Body of pancreas (tissue), 4 donors: ENCODE measurements at regions not wholly inside any gene's neighbourhood (a gene's known extent, or its start where the extent isn't known, plus 50 kb on each side); places are given as distances from the start of the nearest gene placed in this dataset.

ENCODE experiments used
- ATAC-seq: fragments of 150-250 bp; one replicate; pipeline ENCODE4 v1.9.1; 2016
- DNase-seq, 4 donors: peaks; one replicate each; pipeline ENCODE4 v3.0.0-alpha.2; 2019
- H3K27ac ChIP-seq, 4 donors: fragments of 200-600 bp; sonication (generic); 1 replicate in 3 of 4; 2 replicates in 1 of 4; pipeline versions ENCODE4 v1.5.1 to v1.6.1; 2016 to 2019; ENCODE audit warnings: mild to moderate bottlenecking in 1 of 4, mixed read lengths in 1 of 4, moderate library complexity in 1 of 4
- H3K27me3 ChIP-seq, 2 donors: fragments of 200-600 bp; sonication (generic); one replicate each; pipeline ENCODE4 v1.6.0; 2016; ENCODE audit warnings: mild to moderate bottlenecking in 1 of 2
- H3K36me3 ChIP-seq, 2 donors: fragments of 200-600 bp; sonication (generic); replicated peaks in 1 of 2; 2 replicates each; pipeline ENCODE4 v1.5.1; 2016; ENCODE audit warnings: low read depth in 2 of 2; ENCODE audit not compliant: insufficient read depth in 1 of 2
- H3K4me1 ChIP-seq: fragments of 200-600 bp; sonication (generic); one replicate; pipeline ENCODE4 v1.6.0; 2016
- H3K4me3 ChIP-seq, 2 donors: fragments of 200-600 bp; sonication (generic); 1 replicate in 1 of 2; 2 replicates in 1 of 2; pipeline ENCODE4 v1.5.1; 2016 to 2019
- H3K9me3 ChIP-seq, 3 donors: fragments of 200-600 bp; sonication (generic); 1 replicate in 2 of 3; 2 replicates in 1 of 3; pipeline ENCODE4 v1.5.1; 2016
- CTCF ChIP-seq, 7 experiments: fragments of 450-650 bp in 4 of 7; fragments of 200-600 bp in 3 of 7; sonication (generic) in 3 of 7; IDR thresholded peaks; one replicate each; pipeline ENCODE4 v1.5.1; 2016 to 2019; ENCODE audit warnings: antibody characterized with exemption in 7 of 7
- POLR2A ChIP-seq, 3 donors: fragments of 450-650 bp; IDR thresholded peaks; one replicate each; pipeline ENCODE4 v1.6.1; 2016; ENCODE audit warnings: antibody characterized with exemption in 3 of 3, mild to moderate bottlenecking in 2 of 3
- WGBS, 2 donors: methylation state at CpG; one replicate each; pipeline ENCODE4 v1.1.5; 2017; 5-methylcytosine and 5-hydroxymethylcytosine counted together
- intact Hi-C: fragments of 100-400 bp; cut with DNase I; formaldehyde crosslinking; loops from one replicate; pipeline ENCODE4 v1.15.1; 2023

GRCh38 chr16:52650789-52651188 lies 103.8 kb upstream of the TOX3 start:
- DNase-seq (no peak), ATAC-seq (no peak)
- 55 to 67% methylated on average over 3 of the region's 3 CpGs for WGBS, 2 donors
- intact Hi-C loops, result no loop called here
- H3K4me3 ChIP-seq, result no peak overlapping the region
- no peaks in the 10 kb centered on the region for H3K36me3 ChIP-seq
- no peaks in the 10 kb centered on the region for H3K9me3 ChIP-seq
- no peak overlapping the region for H3K27ac ChIP-seq
- TF ChIP-seq CTCF (IDR thresholded peaks at IDR 0.05), result no peak
- TF ChIP-seq POLR2A (IDR thresholded peaks at IDR 0.05), result no peak
- H3K4me1 ChIP-seq, result no peaks in the 10 kb centered on the region
- H3K27me3 ChIP-seq, result no peaks in the 10 kb centered on the region

- intact Hi-C loops, result no loop called here
- DNase-seq (no peak), ATAC-seq (no peak)
- Histone ChIP-seq H3K27me3 (no peaks in the 10 kb centered on the region), H3K9me3 (no peaks in the 10 kb centered on the region), H3K4me1 (no peaks in the 10 kb centered on the region), H3K36me3 (no peaks in the 10 kb centered on the region), H3K27ac (no peak overlapping the region), H3K4me3 (no peak overlapping the region)
- 75 to 76% methylated on average over 3 of the region's 3 CpGs for WGBS, 2 donors
- TF ChIP-seq CTCF (IDR thresholded peaks at IDR 0.05) (no peak), POLR2A (IDR thresholded peaks at IDR 0.05) (no peak)
Measured at GRCh38 chr16:52650318-52650717, 103.4 kb upstream of the TOX3 start.

- H3K27me3 ChIP-seq, result no peaks in the 10 kb centered on the region
- DNase-seq, result no peak
- no peaks in the 10 kb centered on the region for H3K4me1 ChIP-seq
- 63 to 84% methylated on average over 1 of the region's 1 CpG for WGBS, 2 donors
- H3K4me3 ChIP-seq, result no peak overlapping the region
- no peaks in the 10 kb centered on the region for H3K9me3 ChIP-seq
- no peak overlapping the region for H3K27ac ChIP-seq
- no peaks in the 10 kb centered on the region for H3K36me3 ChIP-seq
- no peak for ATAC-seq
- TF ChIP-seq POLR2A (IDR thresholded peaks at IDR 0.05), result no peak
- no peak for TF ChIP-seq CTCF (IDR thresholded peaks at IDR 0.05)
- intact Hi-C loops, result no loop called here
Measured at GRCh38 chr16:52649870-52650269, 102.9 kb upstream of the TOX3 start.

- Histone ChIP-seq H3K27ac (no peak overlapping the region), H3K4me1 (peaks cover 8% of the 10 kb centered on the region), H3K9me3 (no peaks in the 10 kb centered on the region), H3K27me3 (no peaks in the 10 kb centered on the region), H3K36me3 (no peaks in the 10 kb centered on the region), H3K4me3 (no peak overlapping the region)
- DNase-seq (no peak), ATAC-seq (no peak)
- 71 to 90% methylated on average over 2 of the region's 2 CpGs for WGBS, 2 donors
- TF ChIP-seq POLR2A (IDR thresholded peaks at IDR 0.05) (no peak), CTCF (IDR thresholded peaks at IDR 0.05) (no peak)
- intact Hi-C loops, result no loop called here
Measured at GRCh38 chr16:52647588-52647987, 100.6 kb upstream of the TOX3 start.

GRCh38 chr16:52643006-52643405 lies 96.1 kb upstream of the TOX3 start:
- WGBS, 2 donors, result 49 to 52% methylated on average over 3 of the region's 3 CpGs
- no peak overlapping the region for H3K4me3 ChIP-seq
- ATAC-seq, result peak; percentile 27
- peak in 2 of 4 donors; percentile 17 to 33 for DNase-seq
- H3K27ac ChIP-seq, result no peak overlapping the region
- no peak for TF ChIP-seq POLR2A (IDR thresholded peaks at IDR 0.05)
- no peak for TF ChIP-seq CTCF (IDR thresholded peaks at IDR 0.05)
- peaks cover 10% of the 10 kb centered on the region for H3K4me1 ChIP-seq
- H3K9me3 ChIP-seq, result no peaks in the 10 kb centered on the region
- no peaks in the 10 kb centered on the region for H3K36me3 ChIP-seq
- H3K27me3 ChIP-seq, result no peaks in the 10 kb centered on the region
- intact Hi-C loops, result no loop called here
